HEK293 (cell line): ENCODE measurements at regions not wholly inside any gene's neighbourhood (a gene's known extent, or its start where the extent isn't known, plus 50 kb on each side); places are given as distances from the start of the nearest gene placed in this dataset.

Experiments used
- BCL11A ChIP-seq: fragments of 450-650 bp; formaldehyde crosslinking; IDR thresholded peaks from 2 replicates; pipeline ENCODE4 v1.5.1; 2016; ENCODE audit warnings: low read depth, missing biosample characterization, missing genetic modification characterization
- CTCF ChIP-seq: fragments of 450-650 bp; formaldehyde crosslinking; IDR thresholded peaks from 2 replicates; pipeline ENCODE4 v1.5.1; 2016; ENCODE audit warnings: missing biosample characterization, missing genetic modification characterization
- ELK4 ChIP-seq: IDR thresholded peaks from 2 replicates; pipeline ENCODE4 v1.6.1; 2011; ENCODE audit warnings: mild to moderate bottlenecking, low read depth, low read length, borderline replicate concordance
- FEZF1 ChIP-seq: fragments of 450-650 bp; formaldehyde crosslinking; IDR thresholded peaks from 2 replicates; pipeline ENCODE4 v1.5.1; 2016; ENCODE audit warnings: missing biosample characterization, missing genetic modification characterization
- HOXA7 ChIP-seq: sonication (generic); formaldehyde crosslinking; IDR thresholded peaks from 2 replicates; pipeline ENCODE4 v1.8.1; 2022; ENCODE audit warnings: missing genetic modification reagents, borderline replicate concordance
- TRIM28 ChIP-seq: IDR thresholded peaks from 2 replicates; pipeline ENCODE4 v1.6.1; 2011; ENCODE audit warnings: low read length, control low read depth, borderline replicate concordance
- ZNF157 ChIP-seq: fragments of 450-650 bp; formaldehyde crosslinking; IDR thresholded peaks from 2 replicates; pipeline ENCODE4 v1.5.1; 2016; ENCODE audit warnings: missing biosample characterization, missing genetic modification characterization
- TF ChIP-seq, protein P1 (sequence below): fragments of 450-650 bp; formaldehyde crosslinking; IDR thresholded peaks from 2 replicates; pipeline ENCODE4 v1.5.1; 2016; ENCODE audit warnings: missing biosample characterization, missing genetic modification characterization
- TF ChIP-seq, protein P2 (sequence below): fragments of 450-650 bp; formaldehyde crosslinking; IDR thresholded peaks from 2 replicates; pipeline ENCODE4 v1.5.1; 2016; ENCODE audit warnings: missing biosample characterization, missing genetic modification characterization

GRCh38 chr5:145682197-145682899, 152.8 kb downstream of the PRELID2 start:
- TF ChIP-seq BCL11A (tag by site-specific recombination) = no peak
- no peak for TF ChIP-seq ELK4
- TF ChIP-seq ZNF157 (tag by site-specific recombination) = no peak
- TF ChIP-seq FEZF1 (tag by site-specific recombination) = no peak
- no peak for TF ChIP-seq CTCF (tag by site-specific recombination)
- TF ChIP-seq TRIM28 = no peak
- TF ChIP-seq, protein P1, sequence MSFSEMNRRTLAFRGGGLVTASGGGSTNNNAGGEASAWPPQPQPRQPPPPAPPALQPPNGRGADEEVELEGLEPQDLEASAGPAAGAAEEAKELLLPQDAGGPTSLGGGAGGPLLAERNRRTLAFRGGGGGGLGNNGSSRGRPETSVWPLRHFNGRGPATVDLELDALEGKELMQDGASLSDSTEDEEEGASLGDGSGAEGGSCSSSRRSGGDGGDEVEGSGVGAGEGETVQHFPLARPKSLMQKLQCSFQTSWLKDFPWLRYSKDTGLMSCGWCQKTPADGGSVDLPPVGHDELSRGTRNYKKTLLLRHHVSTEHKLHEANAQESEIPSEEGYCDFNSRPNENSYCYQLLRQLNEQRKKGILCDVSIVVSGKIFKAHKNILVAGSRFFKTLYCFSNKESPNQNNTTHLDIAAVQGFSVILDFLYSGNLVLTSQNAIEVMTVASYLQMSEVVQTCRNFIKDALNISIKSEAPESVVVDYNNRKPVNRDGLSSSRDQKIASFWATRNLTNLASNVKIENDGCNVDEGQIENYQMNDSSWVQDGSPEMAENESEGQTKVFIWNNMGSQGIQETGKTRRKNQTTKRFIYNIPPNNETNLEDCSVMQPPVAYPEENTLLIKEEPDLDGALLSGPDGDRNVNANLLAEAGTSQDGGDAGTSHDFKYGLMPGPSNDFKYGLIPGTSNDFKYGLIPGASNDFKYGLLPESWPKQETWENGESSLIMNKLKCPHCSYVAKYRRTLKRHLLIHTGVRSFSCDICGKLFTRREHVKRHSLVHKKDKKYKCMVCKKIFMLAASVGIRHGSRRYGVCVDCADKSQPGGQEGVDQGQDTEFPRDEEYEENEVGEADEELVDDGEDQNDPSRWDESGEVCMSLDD = no peak
- TF ChIP-seq, protein P2, sequence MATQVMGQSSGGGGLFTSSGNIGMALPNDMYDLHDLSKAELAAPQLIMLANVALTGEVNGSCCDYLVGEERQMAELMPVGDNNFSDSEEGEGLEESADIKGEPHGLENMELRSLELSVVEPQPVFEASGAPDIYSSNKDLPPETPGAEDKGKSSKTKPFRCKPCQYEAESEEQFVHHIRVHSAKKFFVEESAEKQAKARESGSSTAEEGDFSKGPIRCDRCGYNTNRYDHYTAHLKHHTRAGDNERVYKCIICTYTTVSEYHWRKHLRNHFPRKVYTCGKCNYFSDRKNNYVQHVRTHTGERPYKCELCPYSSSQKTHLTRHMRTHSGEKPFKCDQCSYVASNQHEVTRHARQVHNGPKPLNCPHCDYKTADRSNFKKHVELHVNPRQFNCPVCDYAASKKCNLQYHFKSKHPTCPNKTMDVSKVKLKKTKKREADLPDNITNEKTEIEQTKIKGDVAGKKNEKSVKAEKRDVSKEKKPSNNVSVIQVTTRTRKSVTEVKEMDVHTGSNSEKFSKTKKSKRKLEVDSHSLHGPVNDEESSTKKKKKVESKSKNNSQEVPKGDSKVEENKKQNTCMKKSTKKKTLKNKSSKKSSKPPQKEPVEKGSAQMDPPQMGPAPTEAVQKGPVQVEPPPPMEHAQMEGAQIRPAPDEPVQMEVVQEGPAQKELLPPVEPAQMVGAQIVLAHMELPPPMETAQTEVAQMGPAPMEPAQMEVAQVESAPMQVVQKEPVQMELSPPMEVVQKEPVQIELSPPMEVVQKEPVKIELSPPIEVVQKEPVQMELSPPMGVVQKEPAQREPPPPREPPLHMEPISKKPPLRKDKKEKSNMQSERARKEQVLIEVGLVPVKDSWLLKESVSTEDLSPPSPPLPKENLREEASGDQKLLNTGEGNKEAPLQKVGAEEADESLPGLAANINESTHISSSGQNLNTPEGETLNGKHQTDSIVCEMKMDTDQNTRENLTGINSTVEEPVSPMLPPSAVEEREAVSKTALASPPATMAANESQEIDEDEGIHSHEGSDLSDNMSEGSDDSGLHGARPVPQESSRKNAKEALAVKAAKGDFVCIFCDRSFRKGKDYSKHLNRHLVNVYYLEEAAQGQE (tag by site-specific recombination) = no peak
- TF ChIP-seq HOXA7 (CRISPR knock-in tag) = no peak
